Thyroid gland (tissue), 4 donors: ENCODE measurements at regions not wholly inside any gene's neighbourhood (a gene's known extent, or its start where the extent isn't known, plus 50 kb on each side); places are given as distances from the start of the nearest gene placed in this dataset.

Experiments
- DNase-seq, 2 donors: peaks; one replicate each; pipeline ENCODE4 v3.0.0-alpha.2; 2019
- H3K27ac ChIP-seq, 3 donors: fragments of 200-600 bp; sonication (generic); 1 replicate in 2 of 3; 2 replicates in 1 of 3; pipeline ENCODE4 v1.5.1; 2016 to 2019; ENCODE audit warnings: mild to moderate bottlenecking in 1 of 3, moderate library complexity in 1 of 3
- H3K27me3 ChIP-seq: fragments of 200-600 bp; sonication (generic); one replicate; pipeline ENCODE4 v1.5.1; 2019
- H3K36me3 ChIP-seq, 2 donors: fragments of 200-600 bp; sonication (generic); one replicate each; pipeline ENCODE4 v1.5.1; 2016 to 2019
- H3K4me1 ChIP-seq, 2 donors: fragments of 200-600 bp; sonication (generic); one replicate each; pipeline ENCODE4 v1.5.1; 2017 to 2019
- H3K4me3 ChIP-seq, 3 donors: fragments of 200-600 bp; sonication (generic); replicated peaks in 1 of 3; 1 replicate in 2 of 3; 2 replicates in 1 of 3; pipeline ENCODE4 v1.5.1; 2016; ENCODE audit warnings: mild to moderate bottlenecking in 1 of 3
- H3K9me3 ChIP-seq: fragments of 200-600 bp; sonication (generic); one replicate; pipeline ENCODE4 v1.5.1; 2017
- CTCF ChIP-seq, 6 experiments: fragments of 200-600 bp in 3 of 6; fragments of 450-650 bp in 3 of 6; sonication (generic) in 3 of 6; IDR thresholded peaks; one replicate each; pipeline ENCODE4 v1.5.1; 2016 to 2019; ENCODE audit warnings: antibody characterized with exemption in 6 of 6, mild to moderate bottlenecking in 2 of 6, inconsistent platforms in 1 of 6, moderate library complexity in 1 of 6
- POLR2A ChIP-seq, 2 donors: fragments of 450-650 bp; IDR thresholded peaks; one replicate each; pipeline ENCODE4 v1.6.1; 2017; ENCODE audit warnings: antibody characterized with exemption in 2 of 2, mild to moderate bottlenecking in 2 of 2, moderate library complexity in 1 of 2
- WGBS, 2 donors: methylation state at CpG; one replicate each; pipeline ENCODE4 v1.1.5; 2017; 5-methylcytosine and 5-hydroxymethylcytosine counted together
- intact Hi-C: fragments of 100-400 bp; cut with DNase I; formaldehyde crosslinking; loops from one replicate; pipeline ENCODE4 v1.15.1; 2023

GRCh38 chr9:109590966-109591365 lies 92.9 kb upstream of the PTPN3 start:
- no peak for TF ChIP-seq CTCF (IDR thresholded peaks at IDR 0.05)
- no peak for TF ChIP-seq POLR2A (IDR thresholded peaks at IDR 0.05)
- DNase-seq, result no peak
- no peak overlapping the region for H3K27ac ChIP-seq
- intact Hi-C loops, result no loop called here
- no peaks in the 10 kb centered on the region for H3K27me3 ChIP-seq
- no peak overlapping the region for H3K4me3 ChIP-seq
- H3K36me3 ChIP-seq, result no peaks in the 10 kb centered on the region
- no peaks in the 10 kb centered on the region for H3K9me3 ChIP-seq
- H3K4me1 ChIP-seq, result no peaks in the 10 kb centered on the region
- WGBS, 2 donors, result 75 to 94% methylated on average over 5 of the region's 5 CpGs

GRCh38 chr9:109591691-109592090 lies 93.6 kb upstream of the PTPN3 start:
- 85 to 86% methylated on average over 2 of the region's 2 CpGs for WGBS, 2 donors
- no peaks in the 10 kb centered on the region for H3K4me1 ChIP-seq
- no peaks in the 10 kb centered on the region for H3K36me3 ChIP-seq
- H3K4me3 ChIP-seq, result no peak overlapping the region
- no peak overlapping the region for H3K27ac ChIP-seq
- no peak for TF ChIP-seq CTCF (IDR thresholded peaks at IDR 0.05)
- no peak for TF ChIP-seq POLR2A (IDR thresholded peaks at IDR 0.05)
- DNase-seq, result no peak
- intact Hi-C loops, result no loop called here
- no peaks in the 10 kb centered on the region for H3K9me3 ChIP-seq
- no peaks in the 10 kb centered on the region for H3K27me3 ChIP-seq

GRCh38 chr9:109593612-109594011 lies 95.5 kb upstream of the PTPN3 start:
- H3K27ac ChIP-seq, result no peak overlapping the region
- WGBS, 2 donors, result 94% methylated on average over 5 of the region's 5 CpGs
- no peaks in the 10 kb centered on the region for H3K27me3 ChIP-seq
- DNase-seq, result no peak
- no peaks in the 10 kb centered on the region for H3K4me1 ChIP-seq
- no peak overlapping the region for H3K4me3 ChIP-seq
- no peaks in the 10 kb centered on the region for H3K36me3 ChIP-seq
- H3K9me3 ChIP-seq, result no peaks in the 10 kb centered on the region
- intact Hi-C loops, result no loop called here
- TF ChIP-seq CTCF (IDR thresholded peaks at IDR 0.05), result no peak
- no peak for TF ChIP-seq POLR2A (IDR thresholded peaks at IDR 0.05)

GRCh38 chr9:109597496-109597895 lies 99.4 kb upstream of the PTPN3 start:
- Histone ChIP-seq H3K36me3 (no peaks in the 10 kb centered on the region), H3K27me3 (no peaks in the 10 kb centered on the region), H3K27ac (no peak overlapping the region), H3K4me1 (no peaks in the 10 kb centered on the region), H3K4me3 (no peak overlapping the region), H3K9me3 (no peaks in the 10 kb centered on the region)
- WGBS, 2 donors, result 86 to 95% methylated on average over 3 of the region's 3 CpGs
- intact Hi-C loops, result no loop called here
- no peak for DNase-seq
- TF ChIP-seq CTCF (IDR thresholded peaks at IDR 0.05), result no peak
- TF ChIP-seq POLR2A (IDR thresholded peaks at IDR 0.05), result no peak

GRCh38 chr9:109599131-109599530 lies 101.0 kb upstream of the PTPN3 start:
- H3K9me3 ChIP-seq, result no peaks in the 10 kb centered on the region
- TF ChIP-seq POLR2A (IDR thresholded peaks at IDR 0.05) (no peak), CTCF (IDR thresholded peaks at IDR 0.05) (no peak)
- H3K27me3 ChIP-seq, result no peaks in the 10 kb centered on the region
- no peak overlapping the region for H3K4me3 ChIP-seq
- H3K36me3 ChIP-seq, result no peaks in the 10 kb centered on the region
- intact Hi-C loops, result no loop called here
- 90% methylated on average over 2 of the region's 2 CpGs for WGBS, 2 donors
- no peaks in the 10 kb centered on the region for H3K4me1 ChIP-seq
- no peak overlapping the region for H3K27ac ChIP-seq
- DNase-seq, result no peak
